Hepatocyte (in vitro differentiated cells): ENCODE measurements at regions not wholly inside any gene's neighbourhood (a gene's known extent, or its start where the extent isn't known, plus 50 kb on each side); places are given as distances from the start of the nearest gene placed in this dataset.

Source experiments
- EZH2 ChIP-seq: fragments of 200-600 bp; sonication (generic); IDR thresholded peaks from 2 replicates; pipeline ENCODE4 v1.6.1; 2016; ENCODE audit warnings: antibody characterized with exemption, mild to moderate bottlenecking, borderline replicate concordance
- EZH2phosphoT487 ChIP-seq: fragments of 200-600 bp; sonication (generic); IDR thresholded peaks from one replicate; pipeline ENCODE4 v1.6.1; 2018; ENCODE audit warnings: antibody characterized with exemption, mild to moderate bottlenecking, low read depth, moderate library complexity; ENCODE audit not compliant: unreplicated experiment, severe bottlenecking
- TF ChIP-seq, protein P1 (sequence below): fragments of 200-600 bp; sonication (generic); IDR thresholded peaks from 2 replicates; pipeline ENCODE4 v1.5.1; 2016; ENCODE audit warnings: antibody characterized with exemption, mild to moderate bottlenecking; ENCODE audit not compliant: poor library complexity

DNA sequence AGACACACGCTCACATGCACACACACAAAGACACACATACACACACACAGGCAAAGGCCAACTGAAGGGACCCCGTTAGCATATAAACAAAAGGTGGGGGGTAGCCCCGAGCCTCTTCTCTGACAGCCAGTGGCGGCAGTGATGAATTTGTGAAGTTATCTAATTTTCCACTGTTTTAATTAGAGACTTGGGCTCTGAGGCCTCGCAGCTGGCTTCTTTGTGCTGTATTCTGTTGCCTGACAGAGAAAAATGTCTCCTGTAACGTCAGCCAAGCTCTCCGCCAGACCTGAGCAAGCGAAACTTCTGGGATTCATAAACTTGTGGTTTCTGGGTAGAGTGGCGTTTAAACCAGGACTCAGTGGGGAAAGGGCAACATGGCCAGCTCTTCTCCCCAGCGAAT lies 113.9 kb upstream of the FOXF1 start:
- TF ChIP-seq, protein P1, sequence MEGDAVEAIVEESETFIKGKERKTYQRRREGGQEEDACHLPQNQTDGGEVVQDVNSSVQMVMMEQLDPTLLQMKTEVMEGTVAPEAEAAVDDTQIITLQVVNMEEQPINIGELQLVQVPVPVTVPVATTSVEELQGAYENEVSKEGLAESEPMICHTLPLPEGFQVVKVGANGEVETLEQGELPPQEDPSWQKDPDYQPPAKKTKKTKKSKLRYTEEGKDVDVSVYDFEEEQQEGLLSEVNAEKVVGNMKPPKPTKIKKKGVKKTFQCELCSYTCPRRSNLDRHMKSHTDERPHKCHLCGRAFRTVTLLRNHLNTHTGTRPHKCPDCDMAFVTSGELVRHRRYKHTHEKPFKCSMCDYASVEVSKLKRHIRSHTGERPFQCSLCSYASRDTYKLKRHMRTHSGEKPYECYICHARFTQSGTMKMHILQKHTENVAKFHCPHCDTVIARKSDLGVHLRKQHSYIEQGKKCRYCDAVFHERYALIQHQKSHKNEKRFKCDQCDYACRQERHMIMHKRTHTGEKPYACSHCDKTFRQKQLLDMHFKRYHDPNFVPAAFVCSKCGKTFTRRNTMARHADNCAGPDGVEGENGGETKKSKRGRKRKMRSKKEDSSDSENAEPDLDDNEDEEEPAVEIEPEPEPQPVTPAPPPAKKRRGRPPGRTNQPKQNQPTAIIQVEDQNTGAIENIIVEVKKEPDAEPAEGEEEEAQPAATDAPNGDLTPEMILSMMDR: no peak
- TF ChIP-seq EZH2: no peak
- no peak for TF ChIP-seq EZH2phosphoT487
